D721Med (cell line): ENCODE measurements at regions not wholly inside any gene's neighbourhood (a gene's known extent, or its start where the extent isn't known, plus 50 kb on each side); places are given as distances from the start of the nearest gene placed in this dataset.

ENCODE experiments used
- DNase-seq: peaks from one replicate; pipeline ENCODE4 v3.0.0; 2011; ENCODE audit warnings: low spot score; ENCODE audit not compliant: insufficient read length
- FAIRE-seq: peaks from 2 replicates; lab custom pipeline; 2011; peaks lifted over from hg19 to GRCh38; lab: Jason Lieb, UNC
- CTCF ChIP-seq: IDR thresholded peaks from 2 replicates; pipeline ENCODE4 v1.5.1; 2012; ENCODE audit warnings: mild to moderate bottlenecking, control low read depth; ENCODE audit not compliant: insufficient read depth; ENCODE audit errors: missing control alignments

- FAIRE-seq (no peak), DNase-seq (no peak)
- no peak for TF ChIP-seq CTCF
Measured at GRCh38 chr9:2377117-2377516, 244.5 kb upstream of the VLDLR start.

- no peak for DNase-seq
- TF ChIP-seq CTCF: no peak
- FAIRE-seq: no peak
Measured at GRCh38 chr9:2377834-2378233, 243.8 kb upstream of the VLDLR start.

GRCh38 chr9:2378266-2378665, 243.3 kb upstream of the VLDLR start:
- DNase-seq: no peak
- FAIRE-seq: no peak
- no peak for TF ChIP-seq CTCF

GRCh38 chr9:2378816-2379215, 242.8 kb upstream of the VLDLR start:
- no peak for DNase-seq

GRCh38 chr9:2384741-2385140, 236.8 kb upstream of the VLDLR start:
- FAIRE-seq (no peak), DNase-seq (no peak)
- TF ChIP-seq CTCF: no peak

More at GRCh38 chr9:2378816-2379215, 242.8 kb upstream of the VLDLR start:
- no peak for FAIRE-seq
- TF ChIP-seq CTCF: no peak

GRCh38 chr9:2385746-2386145, 235.8 kb upstream of the VLDLR start:
- peak; percentile 16 for FAIRE-seq
- DNase-seq: no peak
- TF ChIP-seq CTCF: no peak

- DNase-seq (no peak), FAIRE-seq (no peak)
- TF ChIP-seq CTCF: no peak
Measured at GRCh38 chr9:2386566-2386965, 235.0 kb upstream of the VLDLR start.
